Urothelium cell line (cell line): ENCODE measurements at regions not wholly inside any gene's neighbourhood (a gene's known extent, or its start where the extent isn't known, plus 50 kb on each side); places are given as distances from the start of the nearest gene placed in this dataset.

Source experiments
- DNase-seq: peaks from one replicate; pipeline ENCODE4 v3.0.0; 2011; ENCODE audit warnings: low spot score, mixed read lengths
- FAIRE-seq: peaks from 2 replicates; lab custom pipeline; 2011; peaks lifted over from hg19 to GRCh38; lab: Jason Lieb, UNC

DNA sequence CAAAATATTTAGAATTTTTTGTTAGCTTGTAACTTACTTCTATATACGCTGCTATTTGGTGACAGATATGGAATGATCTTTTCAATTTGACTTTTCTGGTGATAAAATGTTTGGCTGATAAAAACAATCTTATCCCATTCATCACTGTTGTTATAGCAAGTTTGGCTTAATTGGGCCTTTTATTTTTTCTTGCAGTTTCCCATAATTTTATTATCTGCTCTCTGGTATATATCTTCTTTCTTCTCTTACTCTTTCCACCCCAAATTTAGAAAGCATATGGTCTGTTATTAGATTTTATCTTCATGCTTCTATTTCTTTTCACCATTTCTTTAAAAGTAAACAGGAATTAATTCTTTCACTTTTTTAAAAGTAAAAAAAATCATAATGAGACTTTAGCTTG is 474.4 kb downstream of the TLE1 start:
- FAIRE-seq (no peak), DNase-seq (no peak)

DNA sequence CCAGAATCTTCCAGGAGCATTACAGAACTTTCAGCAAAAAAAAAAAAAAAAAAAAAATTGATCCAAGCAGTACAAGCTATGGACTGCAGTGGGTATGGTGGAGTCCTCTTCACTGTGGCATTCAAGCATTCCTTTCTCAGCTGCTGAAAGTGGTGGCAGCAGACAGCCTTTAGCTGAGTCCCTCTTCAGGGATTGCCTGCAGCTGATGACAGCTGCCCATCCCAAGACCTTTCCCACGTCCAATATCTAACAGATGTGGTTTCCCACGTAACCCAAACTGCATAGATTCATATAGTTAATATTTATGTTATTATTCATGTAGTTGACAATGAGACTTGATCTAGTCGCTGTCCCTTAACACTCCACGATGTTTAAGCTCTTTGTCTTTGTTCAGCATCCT is 475.9 kb downstream of the TLE1 start:
- no peak for FAIRE-seq
- no peak for DNase-seq

DNA sequence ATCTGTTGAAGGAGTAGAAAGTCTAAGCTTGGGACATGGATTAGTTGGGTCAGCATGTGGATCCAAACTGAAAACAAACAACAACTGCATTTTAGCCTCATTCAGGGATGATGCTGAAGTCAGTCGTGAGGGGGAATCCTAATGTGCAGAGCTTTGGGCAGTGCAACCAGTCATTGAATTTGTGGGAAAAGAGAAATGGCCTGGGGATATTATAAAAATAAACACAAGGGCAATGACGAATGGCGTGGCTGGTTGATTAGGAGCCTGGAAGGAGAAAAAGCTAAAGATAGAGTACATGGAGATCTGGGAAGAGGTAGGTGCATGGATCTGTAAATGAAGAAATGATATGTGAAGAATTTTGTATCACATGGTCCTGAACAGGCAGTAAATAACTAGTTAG is 477.6 kb downstream of the TLE1 start:
- DNase-seq (no peak), FAIRE-seq (no peak)

DNA sequence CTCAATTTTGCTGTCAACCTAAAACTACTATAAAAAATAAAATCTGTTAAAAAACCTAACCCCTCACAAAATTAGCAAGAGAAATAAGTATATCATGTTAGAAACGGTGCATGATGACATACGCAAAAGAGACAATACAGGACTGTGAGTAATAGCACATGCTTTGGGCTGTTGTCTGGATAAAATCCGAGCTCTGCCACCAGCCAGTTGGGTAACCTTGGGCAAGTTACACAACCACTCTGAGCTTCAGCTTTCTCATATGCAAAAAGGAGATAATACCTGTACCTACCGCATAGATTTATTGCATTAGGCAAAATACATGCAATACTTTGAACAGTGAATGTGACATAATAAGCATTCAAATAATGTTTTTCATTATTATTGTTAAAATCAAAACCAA is 481.7 kb downstream of the TLE1 start:
- FAIRE-seq (no peak), DNase-seq (no peak)

DNA sequence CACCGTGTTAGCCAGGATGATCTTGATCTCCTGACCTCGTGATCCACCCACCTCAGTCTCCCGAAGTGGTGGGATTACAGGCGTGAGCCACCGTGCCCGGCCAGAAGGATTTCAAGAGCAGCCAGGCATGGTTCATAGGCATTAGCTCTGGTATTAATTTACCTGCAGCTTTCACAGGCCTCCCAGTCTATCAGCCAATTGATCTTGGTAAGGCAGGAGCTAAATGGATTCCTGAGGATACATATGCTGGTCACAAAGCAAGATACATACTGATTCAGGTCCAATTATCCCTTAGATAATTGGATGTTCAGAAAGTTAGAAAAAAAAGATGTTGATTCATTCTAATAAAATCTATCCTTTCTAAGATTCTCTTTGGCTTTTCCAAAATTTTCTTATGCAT is 487.1 kb downstream of the TLE1 start:
- FAIRE-seq (no peak), DNase-seq (no peak)

- no peak for FAIRE-seq
Observed at GRCh38 chr9:81195206-81195605, 494.1 kb downstream of the TLE1 start.

GRCh38 chr9:81193362-81194339 is 495.7 kb downstream of the TLE1 start:
- no peak for FAIRE-seq
- DNase-seq, result no peak

More at GRCh38 chr9:81195206-81195605, 494.1 kb downstream of the TLE1 start:
- DNase-seq, result no peak

DNA sequence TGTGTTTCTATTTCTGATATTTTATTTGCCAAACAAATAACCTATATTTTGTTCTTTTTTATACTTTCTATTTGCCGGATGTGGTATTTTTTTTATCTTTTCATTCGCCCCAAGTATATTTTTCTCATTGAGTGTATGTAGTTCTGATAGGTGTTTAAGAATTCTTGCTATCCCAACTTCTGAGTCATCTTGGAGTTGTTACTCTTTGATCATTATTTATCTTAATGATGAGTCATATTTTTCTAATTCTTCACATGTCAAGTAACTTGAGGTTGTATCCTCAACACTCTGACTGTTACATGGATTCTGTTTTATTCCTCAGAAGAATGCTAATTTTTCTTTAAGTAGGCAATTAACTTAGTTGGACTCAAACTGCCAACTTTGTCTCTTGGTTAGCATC is 498.1 kb downstream of the TLE1 start:
- DNase-seq, result peak; percentile 14
- FAIRE-seq, result no peak

DNA sequence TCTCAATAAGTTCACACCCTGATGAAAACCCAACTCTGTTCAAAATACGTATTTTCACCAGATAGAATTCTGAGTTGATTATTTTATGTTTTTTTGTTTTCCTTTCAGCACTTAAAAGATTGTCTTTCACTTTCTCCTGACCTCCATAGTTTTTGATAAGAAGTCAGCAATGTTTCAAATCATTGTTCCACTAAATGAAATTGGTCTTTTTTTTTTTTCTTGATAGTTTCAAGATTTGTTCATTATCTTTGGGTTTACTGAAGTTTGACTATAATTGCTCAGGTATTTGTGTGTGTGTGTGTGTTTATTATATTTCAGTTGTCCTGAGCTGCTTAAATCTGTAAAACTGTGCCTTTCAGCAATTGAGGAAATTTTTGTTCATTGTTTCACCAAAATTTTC is 498.7 kb downstream of the TLE1 start:
- no peak for FAIRE-seq
- DNase-seq, result no peak

DNA sequence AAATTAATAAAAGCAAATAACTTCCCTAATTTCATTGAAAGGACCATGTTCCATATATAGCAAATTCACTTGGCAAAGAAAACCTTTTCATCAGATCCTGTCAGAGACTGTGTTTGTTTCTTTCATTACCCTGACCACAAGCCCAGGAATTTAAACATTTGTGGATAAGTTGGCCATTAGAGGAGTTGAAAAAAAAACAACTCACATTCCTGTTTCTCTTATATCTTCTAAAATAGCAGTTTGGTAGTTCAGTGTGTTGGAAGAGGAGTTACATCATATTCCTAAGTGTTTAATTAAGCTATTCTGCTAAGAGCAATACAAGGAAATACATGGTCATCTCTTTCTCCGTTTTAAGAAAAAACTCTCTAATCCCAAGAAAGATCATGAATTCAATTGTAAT is 505.6 kb downstream of the TLE1 start:
- no peak for FAIRE-seq
- peak; percentile 19 for DNase-seq

DNA sequence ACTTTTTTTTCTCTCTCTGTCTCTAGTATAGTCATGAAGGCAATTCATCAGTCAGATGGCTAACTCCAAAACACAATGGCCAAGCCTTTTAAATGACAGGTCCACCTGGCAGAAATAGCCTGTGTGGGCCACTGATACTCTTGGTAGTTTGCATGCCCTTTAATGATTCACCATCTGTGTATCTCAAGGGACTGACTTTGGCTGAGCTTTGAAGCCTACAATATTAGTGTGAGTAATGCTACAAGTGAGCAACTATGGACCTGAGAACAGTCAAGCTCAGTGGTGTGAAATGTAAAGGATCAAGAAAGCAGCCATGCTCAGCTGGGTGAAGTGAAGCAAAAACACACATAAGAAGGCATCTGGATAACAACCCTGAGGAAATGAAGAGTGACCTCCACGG is 506.9 kb downstream of the TLE1 start:
- no peak for FAIRE-seq
- DNase-seq, result peak; percentile 25

DNA sequence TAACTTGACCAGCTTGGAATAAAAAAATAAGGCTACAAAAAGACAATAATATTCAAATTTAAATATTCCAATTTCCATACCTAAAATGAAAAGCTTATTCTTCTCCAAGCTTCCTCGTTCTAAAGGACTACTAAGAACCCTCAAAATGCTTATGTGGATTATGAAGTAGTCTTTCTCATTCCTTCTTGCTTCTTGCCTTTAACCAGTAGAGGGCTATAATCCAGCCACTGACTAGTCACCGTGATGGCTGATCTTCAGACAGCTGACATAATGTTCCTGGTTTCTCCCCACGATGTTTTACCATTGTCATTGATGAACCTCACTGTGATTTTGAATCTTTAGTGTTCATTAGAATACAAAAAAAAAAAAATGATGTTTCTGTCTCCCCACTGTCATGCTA is 515.3 kb downstream of the TLE1 start:
- no peak for DNase-seq
- no peak for FAIRE-seq

- DNase-seq, result no peak
- FAIRE-seq, result no peak
Observed at GRCh38 chr9:81171689-81172088, 517.7 kb downstream of the TLE1 start.

DNA sequence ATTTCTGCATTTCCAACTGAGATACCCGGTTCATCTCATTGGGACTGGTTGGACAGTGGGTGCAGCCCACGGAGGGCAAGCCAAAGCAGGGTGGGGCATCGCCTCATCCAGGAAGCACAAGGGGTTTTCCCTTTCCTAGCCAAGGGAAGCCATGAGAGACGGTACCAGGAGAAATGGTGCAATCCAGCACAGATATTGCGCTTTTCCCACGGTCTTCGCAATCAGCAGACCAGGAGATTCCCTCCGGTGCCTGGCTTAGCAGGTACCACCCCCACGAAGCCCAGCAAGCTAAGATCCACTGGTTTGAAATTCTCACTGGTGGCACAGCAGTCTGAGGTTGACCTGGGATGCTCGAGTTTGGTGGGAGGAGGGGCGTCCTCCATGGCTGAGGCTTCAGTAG is 527.0 kb downstream of the TLE1 start:
- DNase-seq (no peak), FAIRE-seq (no peak)

DNA sequence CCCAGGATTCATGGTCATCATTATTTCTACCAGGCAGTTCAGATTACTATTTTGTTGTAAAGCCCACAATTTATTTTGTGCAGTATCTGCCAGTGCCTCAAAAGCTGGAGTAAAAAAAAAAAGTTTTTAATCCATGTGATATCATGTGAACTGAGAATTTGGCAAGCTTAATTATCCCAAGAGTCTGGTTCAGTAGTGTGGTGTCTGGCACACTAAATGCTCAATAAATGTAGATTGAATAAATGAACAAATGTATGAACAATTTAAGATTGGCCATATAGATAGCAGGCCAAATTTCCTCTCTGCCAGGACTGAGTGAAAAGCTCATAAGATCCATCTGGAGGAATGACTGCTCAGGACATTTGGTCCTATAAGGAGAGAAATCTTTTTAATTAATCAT is 533.0 kb downstream of the TLE1 start:
- DNase-seq (no peak), FAIRE-seq (no peak)

DNA sequence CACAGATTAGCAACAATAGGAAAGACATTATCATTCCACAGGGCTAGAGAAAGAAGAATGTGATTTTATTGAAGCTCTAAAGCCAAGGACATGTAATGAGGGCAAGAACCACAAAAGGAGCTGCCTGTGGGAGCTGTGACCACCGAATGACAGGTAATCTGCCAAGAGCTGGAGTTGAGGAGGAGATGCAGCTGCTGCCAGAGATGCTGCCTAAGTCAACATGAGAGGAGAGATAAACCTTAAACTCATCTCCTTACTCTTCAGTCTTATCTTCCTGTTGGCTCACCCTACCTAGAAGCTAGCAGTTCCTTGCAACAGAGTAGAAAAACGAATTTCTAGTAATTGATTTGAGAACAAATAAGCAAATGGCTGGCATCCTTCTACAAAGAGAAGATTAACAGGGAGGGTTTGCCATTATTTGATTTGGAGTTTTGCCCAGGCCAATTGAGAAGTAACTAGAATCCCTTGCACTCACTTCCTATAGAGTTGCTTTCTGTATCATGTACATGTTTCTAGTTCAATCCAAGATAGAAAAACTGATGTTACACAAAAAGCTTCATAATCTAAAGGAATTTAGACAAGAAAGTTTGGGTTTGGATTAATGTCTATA is 539.2 kb downstream of the TLE1 start:
- no peak for DNase-seq

GRCh38 chr9:81146684-81147337 is 542.5 kb downstream of the TLE1 start:
- FAIRE-seq, result no peak

More for the DNA sequence above, 539.2 kb downstream of the TLE1 start:
- no peak for FAIRE-seq

GRCh38 chr9:81146241-81146640 is 543.1 kb downstream of the TLE1 start:
- DNase-seq (no peak), FAIRE-seq (no peak)

More at GRCh38 chr9:81146684-81147337, 542.5 kb downstream of the TLE1 start:
- DNase-seq, result peak; percentile 29

GRCh38 chr9:81145331-81145963 is 543.9 kb downstream of the TLE1 start:
- DNase-seq (no peak), FAIRE-seq (no peak)

GRCh38 chr9:81141961-81142360 is 547.4 kb downstream of the TLE1 start:
- no peak for FAIRE-seq
- no peak for DNase-seq

DNA sequence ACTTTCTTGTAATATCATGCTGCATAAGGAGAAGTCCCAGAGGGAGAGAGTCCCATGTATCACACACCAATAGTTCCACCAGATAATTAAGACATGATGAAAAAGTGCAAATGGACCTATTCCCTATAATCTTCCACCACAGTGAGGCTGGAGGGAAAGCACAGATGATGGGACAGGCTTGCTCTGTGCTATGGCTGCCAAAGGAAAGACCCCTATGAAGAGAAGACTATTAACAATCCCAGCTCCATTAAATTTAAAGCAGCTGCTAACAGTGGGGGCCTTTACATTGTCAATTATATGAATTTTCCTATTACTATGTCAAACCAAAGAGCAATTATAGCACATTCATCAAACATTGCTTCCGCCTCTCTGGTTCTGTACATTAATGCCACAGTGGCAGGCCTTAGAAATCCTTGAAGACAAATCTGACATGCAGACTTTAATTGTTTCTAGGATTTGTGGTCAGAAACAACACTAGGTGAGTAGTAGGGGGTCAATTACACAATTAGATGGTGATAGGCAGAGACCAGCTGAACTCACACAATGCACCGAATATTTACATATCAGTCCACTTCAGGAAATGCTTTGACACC is 551.3 kb downstream of the TLE1 start:
- no peak for FAIRE-seq

More for the DNA sequence above, 551.3 kb downstream of the TLE1 start:
- no peak for DNase-seq
